ENCODE measurements at regions not wholly inside any gene's neighbourhood (a gene's known extent, or its start where the extent isn't known, plus 50 kb on each side); places are given as distances from the start of the nearest gene placed in this dataset.

DNA sequence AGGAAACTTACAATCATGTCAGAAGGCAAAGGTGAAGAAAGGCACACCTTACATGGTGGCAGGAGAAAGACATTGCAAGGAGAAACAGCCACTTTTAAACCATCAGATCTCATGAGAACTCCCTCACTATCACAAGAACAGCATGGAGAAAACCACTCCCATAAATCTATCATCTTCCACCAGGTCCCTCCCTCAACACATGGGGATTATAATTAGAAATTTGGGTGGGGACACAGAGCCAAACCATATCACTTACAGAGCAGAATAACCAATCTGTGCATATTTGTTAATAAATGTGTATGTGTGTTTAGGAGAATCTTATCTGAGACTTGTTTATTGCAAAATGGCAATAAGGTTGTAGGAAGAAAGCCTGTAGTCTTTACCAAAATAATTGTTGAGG lies 205.2 kb upstream of the ANO3 start:
- DNase-seq, result no peak

DNA sequence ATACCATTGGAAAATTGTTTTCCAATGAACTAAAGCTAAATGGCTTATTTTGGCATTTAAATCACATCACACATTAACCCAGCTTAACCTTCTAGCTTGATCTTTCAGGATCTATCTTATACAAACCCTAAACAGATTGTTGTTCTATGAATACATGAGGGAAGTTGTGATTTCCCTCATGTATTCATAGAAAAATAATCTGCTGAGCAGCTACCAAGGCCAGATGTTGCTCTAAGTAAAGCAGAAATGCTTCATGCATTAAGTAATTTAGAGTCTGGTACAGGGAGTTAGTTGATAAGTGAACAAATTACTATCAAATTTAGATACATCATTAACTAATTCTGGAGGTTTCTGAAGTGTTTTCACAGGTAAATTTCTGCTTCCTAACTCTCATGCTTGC lies 204.6 kb upstream of the ANO3 start:
- DNase-seq, result no peak

DNA sequence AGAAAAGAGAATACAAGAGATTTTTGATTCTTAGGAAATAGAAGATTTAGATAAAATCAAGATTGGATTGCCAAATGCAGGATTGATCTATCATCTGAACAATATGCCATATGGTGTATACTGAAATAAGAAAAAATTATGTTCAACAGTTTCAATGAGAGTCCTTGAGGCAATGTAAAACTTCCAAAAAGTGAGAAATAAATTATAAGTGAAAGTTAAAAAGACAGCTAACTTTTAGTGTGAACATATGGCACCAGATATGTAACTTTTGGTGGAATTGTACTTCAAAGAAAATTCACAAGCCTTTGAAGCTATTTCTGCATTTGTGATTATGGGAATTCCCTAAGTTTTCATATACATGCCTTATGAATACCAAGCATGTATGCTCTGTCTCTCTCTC lies 200.5 kb upstream of the ANO3 start:
- DNase-seq, result no peak

DNA sequence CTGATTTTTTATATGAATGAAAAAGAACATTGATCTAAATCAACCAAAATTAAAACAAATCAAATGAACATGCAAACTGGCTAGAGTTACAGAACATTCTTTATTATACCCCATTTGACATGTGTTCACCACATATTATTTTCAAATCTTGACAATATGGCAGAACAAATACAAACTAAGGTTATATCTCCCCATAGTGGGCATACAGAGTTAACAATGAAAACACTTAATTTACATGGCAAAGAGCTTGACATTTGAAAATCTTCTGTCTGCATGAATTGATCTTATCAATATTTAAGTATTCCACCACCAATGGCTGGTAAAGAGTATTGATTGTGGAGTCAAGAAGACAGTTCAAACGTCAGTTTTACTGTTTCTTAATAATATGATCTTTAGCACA lies 197.9 kb upstream of the ANO3 start:
- no peak for DNase-seq

DNA sequence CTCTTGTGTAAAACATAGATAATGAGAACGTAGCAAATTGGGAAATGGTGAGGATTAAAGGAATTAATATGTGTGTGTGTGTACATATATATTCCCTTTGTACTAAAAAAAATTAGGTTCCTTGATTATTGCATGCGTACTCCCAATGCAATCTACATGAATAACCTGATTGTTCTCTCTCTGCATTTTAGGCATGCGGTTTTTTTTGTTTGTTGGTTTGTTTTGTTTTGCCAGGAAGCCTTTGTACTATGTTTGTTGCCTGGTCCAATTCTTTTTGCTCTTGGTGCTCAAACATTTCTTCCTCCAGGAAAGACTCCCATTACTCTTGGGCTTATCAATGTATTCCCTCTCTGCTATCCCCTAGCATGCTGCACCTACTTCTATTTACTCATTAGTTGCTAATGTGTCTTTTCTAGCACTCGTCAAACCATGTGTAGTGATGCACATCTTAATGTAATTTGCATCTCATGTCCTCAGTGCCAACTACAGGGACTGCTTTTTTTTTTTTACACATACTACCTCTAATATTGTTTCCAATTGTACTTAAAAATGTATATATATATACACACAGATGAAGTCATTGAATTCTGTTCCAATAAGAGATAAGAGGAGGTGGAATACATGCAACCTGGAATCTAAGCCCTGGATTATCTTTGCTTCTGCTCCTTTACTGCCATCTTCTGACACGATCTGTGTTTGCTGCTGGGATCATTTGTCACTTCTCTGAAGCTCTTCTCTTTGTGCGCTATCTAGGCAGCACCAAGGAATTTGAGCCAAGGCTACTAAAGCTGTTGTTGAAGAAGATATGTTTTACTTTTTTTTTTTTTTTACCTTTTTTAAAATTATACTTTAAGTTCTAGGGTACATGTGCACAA lies 197.2 kb upstream of the ANO3 start:
- DNase-seq, result no peak

DNA sequence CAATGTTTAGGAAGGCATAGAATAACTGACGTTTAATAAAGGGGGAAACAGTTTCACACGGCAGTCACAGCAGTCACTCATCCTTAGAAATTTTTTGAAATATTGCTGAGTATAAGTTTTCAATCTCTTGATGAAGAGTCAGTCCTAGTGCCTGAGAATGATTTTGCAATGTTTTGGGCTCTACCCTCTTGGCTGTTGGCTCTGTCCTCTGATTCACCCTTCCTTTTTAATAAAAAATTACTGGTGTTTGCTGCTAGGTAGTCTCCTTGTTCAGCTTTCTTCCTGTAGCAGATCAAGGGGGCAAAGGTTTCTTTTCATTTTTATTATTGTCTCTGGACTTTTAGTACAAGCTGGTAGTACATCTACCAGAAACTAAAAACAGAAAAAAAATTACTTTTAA lies 194.3 kb upstream of the ANO3 start:
- DNase-seq, result no peak

DNA sequence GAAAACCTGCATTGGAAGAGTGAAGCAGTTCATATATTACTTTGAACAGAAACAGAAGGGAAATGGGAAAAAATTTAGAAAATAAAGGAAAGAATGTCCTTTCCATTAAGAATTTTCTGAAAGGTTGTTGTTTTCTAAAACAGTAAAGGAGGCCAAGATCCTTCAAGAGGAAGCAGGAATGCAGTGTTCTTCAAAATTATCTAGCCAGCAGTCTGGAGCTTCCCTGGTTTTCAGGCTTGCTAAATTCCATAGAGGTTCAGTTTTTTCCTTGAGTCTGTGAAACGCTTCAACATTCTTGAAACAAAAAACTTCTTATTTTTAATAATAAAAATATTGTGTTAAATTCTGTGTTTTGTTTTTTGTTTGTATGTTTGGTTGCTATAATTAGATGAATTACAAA lies 189.0 kb upstream of the ANO3 start:
- no peak for DNase-seq

DNA sequence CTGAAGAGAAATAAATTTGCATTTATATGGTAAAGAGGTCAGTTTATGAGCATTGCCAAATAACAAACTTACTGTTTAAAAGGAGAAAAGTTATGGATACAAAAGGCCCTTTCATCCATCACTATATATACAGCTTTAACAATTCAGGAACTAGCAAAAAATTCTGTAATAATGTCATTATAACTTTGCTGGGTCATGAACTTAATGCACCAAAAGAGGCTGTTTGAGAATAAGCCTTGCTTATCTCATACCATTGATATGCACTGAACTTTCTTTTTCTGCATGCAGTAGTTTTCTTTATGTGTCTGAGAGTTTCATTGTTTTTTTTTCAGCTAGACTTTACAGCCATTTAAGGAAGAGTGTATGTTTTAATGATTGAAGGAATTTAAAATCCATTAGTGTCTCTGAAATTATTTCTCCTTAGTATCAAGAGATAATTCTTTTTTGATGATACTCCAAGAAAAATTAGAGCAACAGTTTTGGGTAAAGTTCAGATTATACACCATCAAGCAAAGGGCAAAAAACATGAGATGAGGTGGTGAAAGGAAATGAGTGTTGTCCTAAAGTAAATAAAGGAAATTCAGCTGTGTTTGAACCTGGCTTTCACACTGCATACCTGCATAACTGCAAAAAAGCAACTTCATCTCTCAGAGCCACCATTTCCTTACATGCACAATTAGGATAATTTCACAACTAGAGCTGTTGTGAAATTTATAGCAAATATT lies 188.2 kb upstream of the ANO3 start:
- DNase-seq, result no peak

DNA sequence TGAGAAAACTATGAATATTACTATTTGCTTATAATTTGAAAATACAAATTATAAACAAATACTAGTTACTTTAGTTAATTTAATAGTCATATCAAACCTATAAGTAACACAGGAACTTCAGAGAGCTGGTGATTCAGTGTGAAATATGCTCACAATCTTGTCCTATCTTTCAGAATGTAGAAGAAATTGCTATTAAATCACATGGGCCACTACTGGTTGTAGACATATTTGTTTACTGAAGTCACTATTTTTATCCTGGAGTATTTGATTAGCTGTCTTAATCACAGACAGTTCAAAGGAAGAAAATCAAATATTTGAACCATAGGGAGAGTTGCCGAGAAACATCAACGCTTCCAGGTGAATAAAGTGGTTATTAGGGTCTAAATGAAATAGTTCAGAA lies 187.6 kb upstream of the ANO3 start:
- no peak for DNase-seq

DNA sequence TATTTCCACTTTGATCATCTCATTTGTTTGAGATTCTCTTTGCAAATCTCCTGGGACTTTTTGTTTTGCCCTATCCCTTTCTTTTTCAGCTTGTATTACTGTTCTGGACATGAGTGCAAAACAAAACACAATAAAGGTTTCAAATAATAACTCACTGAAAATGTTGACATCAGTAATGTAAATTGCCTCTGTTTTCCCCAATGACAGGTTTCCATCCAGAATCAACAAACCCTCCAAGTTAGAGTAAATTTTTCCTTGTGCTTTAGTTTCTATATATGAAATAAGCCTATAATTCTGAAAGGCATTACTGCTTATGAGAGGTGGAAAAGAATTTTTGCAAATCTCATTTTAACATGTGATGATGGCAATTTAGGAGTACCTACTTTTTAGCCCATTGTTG lies 187.0 kb upstream of the ANO3 start:
- no peak for DNase-seq

DNA sequence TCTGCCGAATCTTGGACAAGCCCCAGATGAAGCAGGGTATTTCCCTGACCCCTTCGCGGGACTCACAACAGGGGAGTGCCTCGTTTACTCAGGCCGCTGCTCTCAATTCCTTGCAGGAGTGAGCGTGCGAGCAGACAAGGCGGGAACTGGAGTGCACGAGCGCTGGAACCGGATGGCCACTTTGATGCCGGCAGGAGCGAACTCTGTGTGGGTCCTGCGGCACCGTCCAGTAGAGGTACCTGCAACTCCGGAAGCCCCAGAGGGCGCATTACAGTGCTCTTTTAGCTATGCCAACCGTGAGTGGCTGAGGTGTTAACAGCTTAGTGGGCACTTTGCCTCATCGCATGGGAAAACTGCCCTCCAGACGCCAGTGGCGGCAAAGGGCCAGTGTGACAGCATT lies 182.3 kb upstream of the ANO3 start:
- no peak for DNase-seq

DNA sequence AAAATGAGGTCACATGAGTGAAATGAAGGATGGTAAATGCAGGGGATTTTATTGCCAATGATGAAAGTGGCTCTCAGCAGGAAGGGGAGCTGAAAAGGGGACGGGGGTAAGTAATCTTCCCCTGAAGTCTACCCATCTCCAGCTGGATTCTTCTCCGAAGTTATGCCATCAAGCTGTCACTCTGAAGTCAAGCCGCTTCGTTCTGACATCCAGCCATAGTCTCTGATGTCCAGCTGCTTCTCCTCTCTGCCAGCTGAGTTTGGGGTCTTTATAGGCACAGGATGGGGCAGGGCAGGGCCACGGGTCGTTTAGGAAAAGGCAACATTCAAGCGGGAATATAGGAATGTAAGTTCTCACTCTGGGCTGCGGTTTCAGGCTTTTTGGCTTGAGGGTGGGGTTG lies 181.9 kb upstream of the ANO3 start:
- DNase-seq, result peak; percentile 70

DNA sequence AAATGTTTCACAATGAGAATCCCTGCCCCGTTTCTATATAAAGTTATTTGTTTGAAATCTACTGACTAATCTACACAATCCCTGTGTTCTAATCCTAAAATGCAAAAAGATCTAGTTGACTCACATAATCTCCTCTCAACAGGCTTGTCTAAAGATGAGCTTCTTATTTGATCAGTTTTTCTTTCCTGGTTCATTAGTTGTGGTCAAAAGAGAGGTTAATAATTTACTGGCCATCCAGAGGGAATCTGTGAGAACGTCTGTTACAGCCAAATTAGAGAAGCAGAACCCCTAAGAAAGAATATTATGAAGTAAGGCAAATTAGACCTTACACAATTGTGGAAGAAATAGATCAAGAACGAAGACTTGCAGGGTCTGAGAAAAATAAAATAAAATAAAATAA lies 173.7 kb upstream of the ANO3 start:
- no peak for DNase-seq

DNA sequence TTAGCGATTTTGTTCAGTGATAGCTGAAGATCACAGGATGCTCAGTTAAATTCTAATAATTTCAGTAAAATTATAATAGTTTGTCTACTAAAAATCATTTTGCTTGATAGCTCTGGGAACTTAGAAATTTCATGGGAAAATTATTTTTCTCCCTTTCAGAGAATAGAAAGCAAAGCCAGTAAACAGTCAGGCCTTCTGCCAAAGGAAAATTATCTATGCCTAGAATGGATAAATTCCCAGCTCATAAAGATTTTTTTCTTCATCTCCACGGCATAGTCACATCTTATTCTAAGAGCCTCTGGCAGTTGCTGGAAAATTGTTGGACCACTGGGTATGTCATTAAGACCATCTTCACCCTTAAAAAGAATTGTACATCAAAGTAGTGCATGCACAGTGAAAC lies 169.6 kb upstream of the ANO3 start:
- no peak for DNase-seq

DNA sequence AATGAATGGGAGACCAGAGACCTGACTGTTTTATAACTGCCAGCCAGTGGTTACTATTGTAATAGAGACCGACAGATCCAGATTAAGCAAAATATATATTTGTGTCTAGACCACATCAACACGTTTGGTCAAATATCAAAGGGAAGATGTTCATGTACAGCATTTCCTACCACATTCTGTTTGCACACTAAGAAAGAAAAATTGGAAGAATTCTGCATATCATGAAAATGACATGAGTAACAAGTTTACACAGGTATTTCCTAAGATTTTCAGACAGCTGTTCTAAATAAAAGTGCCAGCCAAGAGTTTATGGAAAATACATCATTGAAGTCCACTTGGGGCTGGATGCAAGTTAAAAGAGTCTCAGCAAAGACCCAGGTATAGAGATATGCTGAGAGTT lies 145.5 kb upstream of the ANO3 start:
- no peak for DNase-seq

DNA sequence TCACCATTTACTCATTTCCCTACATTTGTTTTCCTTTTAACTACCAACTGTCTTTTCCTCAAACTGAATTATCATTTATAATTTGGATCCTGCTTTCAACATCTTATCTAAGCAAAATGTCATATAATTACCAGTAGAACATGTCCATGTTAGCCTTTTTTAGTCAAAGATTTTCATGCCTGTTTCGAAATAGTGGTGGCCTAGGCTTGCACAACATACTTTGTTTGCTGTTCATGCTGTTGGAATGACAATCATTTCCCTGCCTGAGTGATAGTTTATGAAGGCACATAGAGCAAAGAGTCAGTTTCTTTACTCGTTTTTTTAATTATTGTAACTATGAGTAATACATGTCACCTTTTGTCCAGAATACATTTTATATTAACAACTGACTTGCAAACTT lies 144.3 kb upstream of the ANO3 start:
- no peak for DNase-seq

DNA sequence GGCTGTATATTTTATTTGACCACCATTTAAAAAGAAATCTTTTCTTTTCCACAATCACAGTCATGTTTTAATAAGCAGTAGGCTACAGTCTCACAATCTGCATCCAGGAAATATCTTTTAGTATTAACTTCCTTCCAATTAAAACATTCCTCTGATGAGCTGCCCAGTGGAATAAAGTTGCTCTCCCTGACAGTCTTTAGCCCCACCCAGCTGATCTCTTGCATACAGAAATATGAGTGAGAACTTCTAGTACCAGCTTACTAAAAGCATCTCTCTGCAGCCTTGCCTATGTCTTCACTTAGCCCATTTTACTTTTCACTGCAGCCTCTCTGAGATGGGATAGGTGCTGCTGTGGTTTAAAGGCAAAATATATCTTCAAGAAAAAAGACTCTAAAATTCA lies 143.4 kb upstream of the ANO3 start:
- DNase-seq, result no peak

DNA sequence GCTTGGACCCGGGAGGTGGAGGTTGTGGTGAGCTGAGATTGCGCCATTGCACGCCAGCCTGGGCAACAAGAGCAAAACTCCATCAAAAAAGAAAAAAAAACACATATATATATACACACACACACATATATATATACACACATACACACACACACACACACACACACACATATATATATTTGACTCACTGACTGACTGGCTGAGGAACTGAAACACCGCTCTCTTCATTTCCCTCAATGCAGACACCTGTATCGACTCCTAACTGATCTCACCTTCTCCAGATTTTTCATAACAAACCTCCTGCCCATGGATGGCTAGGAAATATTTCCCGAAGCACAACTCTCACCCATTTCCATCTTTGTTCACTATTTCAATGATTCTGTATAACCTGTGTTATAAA lies 140.7 kb upstream of the ANO3 start:
- no peak for DNase-seq

DNA sequence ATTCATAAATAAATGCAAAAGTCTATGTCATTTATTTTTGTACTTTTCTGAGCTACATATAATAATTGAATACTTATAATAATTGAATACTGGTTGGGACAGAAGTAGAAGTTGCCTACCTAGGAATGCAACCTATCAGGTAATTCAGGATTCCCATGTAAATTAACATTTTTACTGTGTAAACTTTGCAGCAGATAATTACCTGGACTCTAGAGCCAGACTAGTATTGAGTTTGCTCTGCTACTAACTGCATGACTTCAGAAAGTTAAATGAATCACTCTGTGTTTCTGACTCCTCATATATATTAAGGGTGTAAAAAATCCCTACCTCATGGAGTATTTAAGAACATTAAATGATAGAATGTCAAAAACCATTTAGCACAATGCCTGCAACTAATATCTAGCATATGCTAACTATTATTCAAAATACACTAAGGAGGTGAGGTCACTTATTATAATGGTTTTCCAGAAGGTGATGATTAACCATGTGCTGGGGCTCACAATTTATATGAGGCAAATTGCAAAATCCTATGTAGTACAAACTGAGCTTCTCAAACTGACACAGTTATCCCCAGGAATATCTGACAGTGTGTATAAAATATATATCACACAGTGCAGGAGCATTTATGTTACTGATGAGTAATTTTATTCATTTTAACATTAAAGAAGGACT lies 138.1 kb upstream of the ANO3 start:
- DNase-seq, result no peak

DNA sequence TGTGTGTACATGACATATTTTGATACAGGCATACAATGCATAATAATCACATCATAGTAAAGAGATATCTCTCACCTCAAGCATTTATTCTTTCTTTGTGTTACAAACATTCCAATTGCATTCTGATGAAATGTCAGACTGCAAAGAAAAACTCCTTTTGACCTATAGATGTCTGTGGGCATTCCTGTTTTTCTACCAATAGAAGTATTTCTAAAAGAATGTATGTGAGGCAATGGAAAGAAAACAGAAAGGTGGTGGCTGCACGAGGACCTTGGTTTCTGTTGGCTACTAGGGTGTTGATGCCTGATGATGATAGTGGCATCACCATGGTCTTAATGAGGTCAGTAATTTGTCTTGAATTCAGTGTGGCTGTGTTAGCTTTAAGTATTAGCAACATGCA lies 137.0 kb upstream of the ANO3 start:
- no peak for DNase-seq

DNA sequence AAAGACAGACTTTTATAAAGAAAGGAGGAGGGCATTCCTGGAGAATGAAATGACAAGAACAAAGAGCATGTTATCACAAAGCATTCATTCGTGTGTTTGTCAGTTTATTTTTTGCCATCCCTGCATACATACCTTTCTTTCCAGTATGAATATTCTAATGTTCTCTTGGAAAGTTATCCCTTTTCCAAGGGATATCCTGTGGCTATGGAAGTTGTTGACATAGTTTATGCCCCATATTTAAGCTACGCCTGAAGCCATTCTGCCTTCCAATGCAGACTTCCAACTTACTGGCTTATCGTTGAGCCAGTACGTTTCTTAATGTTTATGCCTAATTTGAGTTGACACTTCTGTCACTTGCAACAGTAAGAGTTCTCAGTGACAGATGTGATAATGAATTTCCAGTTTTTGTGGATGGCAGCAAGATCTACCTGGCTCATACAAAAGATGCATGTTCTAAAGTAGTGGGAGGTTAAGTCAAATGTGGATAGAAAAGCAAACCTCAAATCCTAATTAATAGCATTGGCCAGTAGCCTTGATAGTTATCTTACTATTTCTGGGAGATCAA lies 133.3 kb upstream of the ANO3 start:
- no peak for DNase-seq

DNA sequence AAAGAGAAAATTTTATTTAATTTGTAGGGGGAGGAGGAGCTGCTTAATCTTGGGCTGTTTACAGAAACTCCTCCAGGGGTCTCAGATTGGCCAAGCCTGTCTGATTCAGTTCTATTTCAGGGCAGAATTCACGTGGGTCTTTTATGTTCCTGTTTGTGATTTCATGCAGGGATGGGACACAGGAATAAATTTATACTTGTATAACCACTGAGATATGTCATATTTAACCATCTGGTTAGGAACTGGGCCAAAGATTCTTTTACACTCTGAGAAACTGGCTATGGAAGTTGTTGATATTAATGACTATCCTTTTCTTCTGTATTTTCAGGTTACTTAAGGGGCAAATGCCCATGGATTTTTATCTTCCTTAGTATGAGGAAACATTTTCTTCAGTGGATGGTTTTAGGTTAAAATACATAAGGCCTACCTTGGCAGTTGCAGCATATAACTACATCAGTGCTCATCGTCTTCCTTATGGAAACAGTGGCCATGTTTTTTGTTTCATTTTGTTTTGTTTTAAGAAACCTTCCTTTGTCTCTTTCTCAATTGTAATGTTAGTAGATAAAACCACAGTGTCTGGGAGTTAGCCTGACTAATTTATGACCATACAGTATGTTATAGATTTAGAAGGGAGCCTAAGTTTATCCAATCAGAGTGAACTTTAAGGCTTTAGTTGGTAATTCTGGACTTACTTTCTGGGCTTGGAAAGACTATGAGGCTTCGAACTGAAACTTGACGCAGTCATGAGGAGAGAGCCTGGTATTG lies 132.4 kb upstream of the ANO3 start:
- peak; percentile 1 for DNase-seq

DNA sequence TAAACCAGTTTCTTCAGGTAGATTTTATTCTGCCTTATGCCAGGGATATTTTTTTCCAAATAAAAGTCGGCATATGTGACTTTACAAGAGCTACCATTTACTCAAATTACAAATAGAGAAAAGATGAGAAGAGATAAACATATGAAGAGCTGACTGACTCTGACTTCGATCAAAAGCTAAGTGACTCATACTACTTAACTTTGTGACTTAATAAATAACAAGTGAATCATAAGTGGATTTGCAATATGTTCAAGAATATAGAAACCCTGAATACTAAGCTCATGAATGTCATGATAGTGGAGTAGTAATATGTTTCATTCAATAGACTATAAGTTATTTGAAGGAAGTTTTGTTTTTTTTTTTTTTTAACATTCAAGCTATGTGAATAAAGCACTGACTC lies 130.5 kb upstream of the ANO3 start:
- DNase-seq, result peak; percentile 59
